ENCODE measurements at regions not wholly inside any gene's neighbourhood (a gene's known extent, or its start where the extent isn't known, plus 50 kb on each side); places are given as distances from the start of the nearest gene placed in this dataset.

- Histone ChIP-seq H3K4me3 (no peak overlapping the region), H3K9me3 (no peaks in the 10 kb centered on the region), H3K27me3 (no peaks in the 10 kb centered on the region), H3K27ac (no peak overlapping the region), H3K36me3 (no peaks in the 10 kb centered on the region), H3K4me1 (no peaks in the 10 kb centered on the region)
- no peak for DNase-seq
- intact Hi-C loops (cut with DNase I; ENCODE audit: low total_unique reads) = no loop called here
- no peak for TF ChIP-seq CTCF (IDR thresholded peaks at IDR 0.05)
Measured at GRCh38 chr3:20878691-20879090, 692.7 kb upstream of the SGO1 start.

DNA sequence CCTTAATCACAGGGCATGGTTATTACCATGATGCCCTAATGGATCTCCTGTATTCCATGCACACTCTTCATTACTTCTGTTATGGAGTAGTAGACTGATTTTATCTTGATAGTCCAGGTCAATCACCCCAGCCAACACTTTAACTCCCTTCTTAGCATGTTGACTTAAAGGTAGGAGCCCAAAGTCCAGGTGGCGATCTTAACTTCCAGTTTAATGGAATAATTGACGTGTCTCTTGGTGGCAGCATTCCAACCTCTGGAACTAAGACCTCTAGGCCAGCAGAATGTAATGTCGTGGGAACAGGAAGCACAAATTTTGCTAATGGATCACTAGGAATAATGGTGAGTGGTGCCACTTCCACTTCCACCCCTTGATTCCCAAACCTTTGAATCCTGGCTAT lies 687.2 kb upstream of the SGO1 start:
- Histone ChIP-seq H3K27me3 (no peaks in the 10 kb centered on the region), H3K9me3 (no peaks in the 10 kb centered on the region), H3K4me1 (no peaks in the 10 kb centered on the region), H3K4me3 (no peak overlapping the region), H3K27ac (no peak overlapping the region), H3K36me3 (no peaks in the 10 kb centered on the region)
- intact Hi-C loops (cut with DNase I; ENCODE audit: low total_unique reads) = no loop called here
- no peak for TF ChIP-seq CTCF (IDR thresholded peaks at IDR 0.05)
- no peak for DNase-seq

- Histone ChIP-seq H3K9me3 (no peaks in the 10 kb centered on the region), H3K4me3 (no peak overlapping the region), H3K4me1 (no peaks in the 10 kb centered on the region), H3K27ac (no peak overlapping the region), H3K27me3 (no peaks in the 10 kb centered on the region), H3K36me3 (no peaks in the 10 kb centered on the region)
- DNase-seq = no peak
- intact Hi-C loops (cut with DNase I; ENCODE audit: low total_unique reads) = no loop called here
- no peak for TF ChIP-seq CTCF (IDR thresholded peaks at IDR 0.05)
Measured at GRCh38 chr3:20870106-20870899, 684.3 kb upstream of the SGO1 start.

DNA sequence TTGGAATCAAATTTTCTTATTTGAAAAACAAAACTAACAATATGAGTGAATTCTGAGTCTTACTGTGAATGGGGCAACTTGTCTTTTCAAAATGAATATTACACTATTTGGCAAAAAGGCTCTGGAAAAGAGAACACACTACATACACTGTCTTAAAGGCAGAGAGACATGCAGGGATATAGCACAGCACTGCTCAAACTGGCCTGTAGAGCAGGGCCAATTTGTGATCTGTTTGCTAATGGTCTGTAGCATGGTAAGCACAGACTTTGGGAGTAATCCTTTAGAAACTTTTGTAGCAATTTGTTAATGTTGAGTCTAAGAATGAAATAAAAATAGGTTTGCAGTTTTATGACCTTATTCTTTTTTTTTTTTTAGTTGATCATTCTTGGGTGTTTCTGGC lies 679.8 kb upstream of the SGO1 start:
- H3K36me3 ChIP-seq = no peaks in the 10 kb centered on the region
- intact Hi-C loops (cut with DNase I; ENCODE audit: low total_unique reads) = no loop called here

GRCh38 chr3:20861454-20861853 lies 675.4 kb upstream of the SGO1 start:
- H3K4me1 ChIP-seq = no peaks in the 10 kb centered on the region
- intact Hi-C loops (cut with DNase I; ENCODE audit: low total_unique reads) = no loop called here
- DNase-seq = no peak
- no peak overlapping the region for H3K27ac ChIP-seq
- TF ChIP-seq CTCF (IDR thresholded peaks at IDR 0.05) = no peak
- no peaks in the 10 kb centered on the region for H3K36me3 ChIP-seq
- no peaks in the 10 kb centered on the region for H3K27me3 ChIP-seq
- no peak overlapping the region for H3K4me3 ChIP-seq
- no peaks in the 10 kb centered on the region for H3K9me3 ChIP-seq

More for the DNA sequence above, 679.8 kb upstream of the SGO1 start:
- no peak overlapping the region for H3K27ac ChIP-seq
- no peaks in the 10 kb centered on the region for H3K9me3 ChIP-seq
- H3K4me3 ChIP-seq = no peak overlapping the region
- TF ChIP-seq CTCF (IDR thresholded peaks at IDR 0.05) = no peak
- no peak for DNase-seq
- no peaks in the 10 kb centered on the region for H3K27me3 ChIP-seq
- no peaks in the 10 kb centered on the region for H3K4me1 ChIP-seq

All from tibial artery (tissue), 4 donors.